Suprapubic skin (tissue), 3 donors: ENCODE measurements at regions not wholly inside any gene's neighbourhood (a gene's known extent, or its start where the extent isn't known, plus 50 kb on each side); places are given as distances from the start of the nearest gene placed in this dataset.

Experiments
- CTCF ChIP-seq, 2 donors: fragments of 200-600 bp in 1 of 2; fragments of 450-650 bp in 1 of 2; sonication (generic) in 1 of 2; IDR thresholded peaks; one replicate each; pipeline ENCODE4 v1.5.1; 2016 to 2019; ENCODE audit warnings: antibody characterized with exemption in 2 of 2, mild to moderate bottlenecking in 1 of 2, moderate library complexity in 1 of 2
- POLR2A ChIP-seq, 2 donors: fragments of 450-650 bp; IDR thresholded peaks; one replicate each; pipeline ENCODE4 v1.6.1; 2017; ENCODE audit warnings: antibody characterized with exemption in 2 of 2, mild to moderate bottlenecking in 2 of 2, moderate library complexity in 2 of 2

- TF ChIP-seq CTCF (IDR thresholded peaks at IDR 0.05) (no peak), POLR2A (IDR thresholded peaks at IDR 0.05) (no peak)
These were observed 206.3 kb upstream of the C14orf180 start for GRCh38 chr14:104373055-104373854.
